H9 (cell line): ENCODE measurements at regions not wholly inside any gene's neighbourhood (a gene's known extent, or its start where the extent isn't known, plus 50 kb on each side); places are given as distances from the start of the nearest gene placed in this dataset.

Experiments used
- DNase-seq: peaks from one replicate; pipeline ENCODE4 v3.0.0-alpha.2; 2017
- H2AFZ ChIP-seq: one replicate; pipeline ENCODE4 v1.6.1; 2013; ENCODE audit warnings: mild to moderate bottlenecking, low read length, control low read depth, moderate library complexity
- H2AK5ac ChIP-seq: 2 replicates; pipeline ENCODE4 v1.6.1; 2013; ENCODE audit warnings: low read length, control low read depth, mixed read lengths; ENCODE audit not compliant: insufficient read length
- H2BK120ac ChIP-seq: one replicate; pipeline ENCODE4 v1.6.1; 2013; ENCODE audit warnings: low read depth, mild to moderate bottlenecking, low read length, control low read depth, inconsistent platforms; ENCODE audit not compliant: poor library complexity, severe bottlenecking
- H2BK12ac ChIP-seq: 2 replicates; pipeline ENCODE4 v1.6.1; 2013; ENCODE audit warnings: low read length, control low read depth, mixed read lengths, low read depth; ENCODE audit not compliant: insufficient read length
- H2BK15ac ChIP-seq: 2 replicates; pipeline ENCODE4 v1.6.1; 2013; ENCODE audit warnings: low read depth, low read length, control low read depth
- H2BK20ac ChIP-seq: one replicate; pipeline ENCODE4 v1.6.1; 2013; ENCODE audit warnings: low read depth, mild to moderate bottlenecking, low read length, control low read depth, inconsistent platforms; ENCODE audit not compliant: poor library complexity, severe bottlenecking
- H2BK5ac ChIP-seq: 2 replicates; pipeline ENCODE4 v1.6.1; 2013; ENCODE audit warnings: low read length, control low read depth, mixed read lengths; ENCODE audit not compliant: insufficient read length
- H3K14ac ChIP-seq: 2 replicates; pipeline ENCODE4 v1.6.1; 2013; ENCODE audit warnings: low read length, control low read depth; ENCODE audit not compliant: insufficient read depth
- H3K18ac ChIP-seq: 2 replicates; pipeline ENCODE4 v1.6.1; 2013; ENCODE audit warnings: low read depth, mild to moderate bottlenecking, mixed read lengths, low read length, control low read depth; ENCODE audit not compliant: insufficient read length
- H3K23ac ChIP-seq: 2 replicates; pipeline ENCODE4 v1.6.1; 2013; ENCODE audit warnings: low read length, control low read depth, mixed read lengths, low read depth; ENCODE audit not compliant: insufficient read length
- H3K23me2 ChIP-seq: 2 replicates; pipeline ENCODE4 v1.6.1; 2013; ENCODE audit warnings: low read depth, mild to moderate bottlenecking, mixed read lengths, low read length, control low read depth; ENCODE audit not compliant: insufficient read length, poor library complexity, severe bottlenecking
- H3K27ac ChIP-seq: 2 replicates; pipeline ENCODE4 v1.5.1; 2013; ENCODE audit warnings: low read length, control low read depth, mixed read lengths, low read depth; ENCODE audit not compliant: insufficient read length
- H3K27me3 ChIP-seq: 2 replicates; pipeline ENCODE4 v1.6.1; 2013; ENCODE audit warnings: low read length, control low read depth, inconsistent platforms; ENCODE audit not compliant: insufficient read depth
- H3K4ac ChIP-seq: 2 replicates; pipeline ENCODE4 v1.6.1; 2013; ENCODE audit warnings: low read depth, mild to moderate bottlenecking, control low read depth, inconsistent platforms, low read length, moderate library complexity
- H3K4me1 ChIP-seq: 2 replicates; pipeline ENCODE4 v1.6.1; 2013; ENCODE audit warnings: low read length, control low read depth, inconsistent platforms; ENCODE audit not compliant: insufficient read depth
- H3K4me2 ChIP-seq: 2 replicates; pipeline ENCODE4 v1.6.1; 2013; ENCODE audit warnings: low read length, control low read depth, mixed read lengths; ENCODE audit not compliant: insufficient read length, insufficient read depth
- H3K56ac ChIP-seq: 2 replicates; pipeline ENCODE4 v1.6.1; 2013; ENCODE audit warnings: low read depth, mild to moderate bottlenecking, mixed read lengths, low read length, control low read depth; ENCODE audit not compliant: insufficient read length
- H3K79me1 ChIP-seq: 2 replicates; pipeline ENCODE4 v1.6.1; 2013; ENCODE audit warnings: low read depth, mild to moderate bottlenecking, moderate library complexity, low read length, control low read depth, inconsistent platforms; ENCODE audit not compliant: insufficient read depth, poor library complexity, severe bottlenecking
- H3K79me2 ChIP-seq: 2 replicates; pipeline ENCODE4 v1.6.1; 2013; ENCODE audit warnings: low read length, control low read depth, inconsistent platforms; ENCODE audit not compliant: insufficient read depth
- H3K9ac ChIP-seq: 2 replicates; pipeline ENCODE4 v1.6.1; 2013; ENCODE audit warnings: low read length, control low read depth, mixed read lengths; ENCODE audit not compliant: insufficient read length; ENCODE audit errors: extremely low read depth
- H3K9me3 ChIP-seq: one replicate; pipeline ENCODE4 v1.6.1; 2013; ENCODE audit warnings: low read depth, low read length, inconsistent platforms; ENCODE audit not compliant: control insufficient read depth
- H3T11ph ChIP-seq: one replicate; pipeline ENCODE4 v1.6.1; 2013; ENCODE audit warnings: mild to moderate bottlenecking, low read length, control low read depth, inconsistent platforms
- H4K20me1 ChIP-seq: one replicate; pipeline ENCODE4 v1.6.1; 2013; ENCODE audit not compliant: control insufficient read depth, insufficient read length, insufficient read depth
- H4K5ac ChIP-seq: 2 replicates; pipeline ENCODE4 v1.6.1; 2013; ENCODE audit warnings: low read depth, mild to moderate bottlenecking, mixed read lengths, low read length, control low read depth; ENCODE audit not compliant: insufficient read length
- H4K8ac ChIP-seq: replicated peaks from 2 replicates; pipeline ENCODE4 v1.6.1; 2013; ENCODE audit warnings: low read length, control low read depth, mixed read lengths, low read depth; ENCODE audit not compliant: insufficient read length
- H4K91ac ChIP-seq: 2 replicates; pipeline ENCODE4 v1.6.1; 2013; ENCODE audit warnings: low read depth, mild to moderate bottlenecking, moderate library complexity, mixed read lengths, low read length, control low read depth; ENCODE audit not compliant: insufficient read length
- H3K27ac Mint-ChIP-seq, 3 experiments: 2 replicates in 2 of 3; 3 replicates in 1 of 3; pipeline ENCODE4 v1.8.0; 2020 to 2021; ENCODE audit warnings: mixed read lengths in 3 of 3, mild to moderate bottlenecking in 1 of 3, moderate library complexity in 1 of 3
- H3K27me3 Mint-ChIP-seq: 2 replicates; pipeline ENCODE4 v1.8.0; 2021; ENCODE audit warnings: low read depth, mild to moderate bottlenecking, moderate library complexity, mixed read lengths
- H3K36me3 Mint-ChIP-seq, 3 experiments: 2 replicates in 2 of 3; 3 replicates in 1 of 3; pipeline ENCODE4 v1.8.0; 2020 to 2021; ENCODE audit warnings: low read depth in 3 of 3, mixed read lengths in 3 of 3; ENCODE audit not compliant: insufficient read depth in 1 of 3
- H3K4me1 Mint-ChIP-seq, 2 experiments: 2 replicates each; pipeline ENCODE4 v1.8.0; 2020; ENCODE audit warnings: mixed read lengths in 2 of 2
- H3K4me3 Mint-ChIP-seq, 2 experiments: 2 replicates in 1 of 2; 3 replicates in 1 of 2; pipeline ENCODE4 v1.8.0; 2020 to 2021; ENCODE audit warnings: mild to moderate bottlenecking in 2 of 2, mixed read lengths in 2 of 2, moderate library complexity in 1 of 2
- H3K9me3 Mint-ChIP-seq, 2 experiments: 2 replicates in 1 of 2; 3 replicates in 1 of 2; pipeline ENCODE4 v1.8.0; 2020; ENCODE audit warnings: mild to moderate bottlenecking in 2 of 2, mixed read lengths in 2 of 2, moderate library complexity in 1 of 2
- WGBS: extraction: QIAGEN DNeasy Blood & Tissue Kit; methylation state at CpG from one replicate; pipeline ENCODE4 v1.1.7; 2013; ENCODE audit warnings: missing lambda C conversion rate, low lambda C conversion rate, mixed read lengths; ENCODE audit not compliant: insufficient read length; ENCODE audit errors: extremely low coverage; 5-methylcytosine and 5-hydroxymethylcytosine counted together
- TF ChIP-seq, protein P1 (sequence below): fragments of 200-600 bp; sonication (generic); conservative IDR thresholded peaks from 3 replicates; pipeline ENCODE4 v1.8.0; 2021; ENCODE audit warnings: antibody characterized with exemption, mild to moderate bottlenecking

DNA sequence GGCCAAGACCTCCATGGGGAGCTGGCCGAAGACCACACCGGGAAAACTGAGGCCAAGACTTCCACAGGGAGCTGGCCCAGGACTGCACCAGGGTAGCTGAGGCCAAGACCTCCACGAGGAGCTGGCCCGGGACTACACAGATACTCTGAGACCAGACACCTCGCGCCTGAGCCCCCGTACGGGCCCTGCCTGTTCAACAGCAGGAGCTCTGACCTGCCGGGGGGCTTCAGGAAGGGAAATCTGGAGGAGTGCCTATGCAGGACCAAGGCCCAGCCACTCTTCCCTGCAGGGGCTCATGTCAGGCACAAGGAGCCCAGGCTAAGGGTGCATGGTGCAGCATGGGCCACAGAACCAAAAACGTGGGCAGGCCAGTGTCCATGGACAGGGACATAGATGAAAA, 151.6 kb downstream of the TMEM18 start:
- Histone ChIP-seq H3K56ac (no peak overlapping the region), H3K18ac (no peak overlapping the region), H2BK120ac (no peak overlapping the region), H3K4me1 (peaks cover 3% of the 10 kb centered on the region; the same call in 1 of the 2 replicates), H2BK15ac (no peak overlapping the region), H3K79me2 (no peaks in the 10 kb centered on the region), H3K27ac (no peak overlapping the region), H2BK5ac (no peak overlapping the region), H3K27me3 (no peaks in the 10 kb centered on the region; the same call in 1 of the 2 replicates), H3K14ac (no peak overlapping the region), H3K79me1 (no peaks in the 10 kb centered on the region), H4K20me1 (no peaks in the 10 kb centered on the region), H3K23ac (no peak overlapping the region), H2BK12ac (no peak overlapping the region), H3K9ac (no peak overlapping the region), H2BK20ac (no peak overlapping the region), H2AFZ (no peak overlapping the region), H4K91ac (no peak overlapping the region), H3K9me3 (no peaks in the 10 kb centered on the region), H2AK5ac (no peak overlapping the region), H4K8ac (no peak overlapping the region), H3T11ph (no peak overlapping the region), H3K4me2 (no peak overlapping the region), H3K4ac (no peak overlapping the region), H3K23me2 (no peaks in the 10 kb centered on the region), H4K5ac (no peak overlapping the region)
- H3K36me3 Mint-ChIP-seq, result no peaks in the 10 kb centered on the region
- no peak overlapping the region for H3K4me3 Mint-ChIP-seq
- H3K4me1 Mint-ChIP-seq, result peaks cover 2 to 4% of the 10 kb centered on the region in 2 experiments; a peak in 2 of 4 replicates
- H3K27ac Mint-ChIP-seq, result no peak overlapping the region
- peaks cover 2 to 3% of the 10 kb centered on the region in 2 experiments; a peak in 2 of 5 replicates for H3K9me3 Mint-ChIP-seq
- TF ChIP-seq, protein P1, sequence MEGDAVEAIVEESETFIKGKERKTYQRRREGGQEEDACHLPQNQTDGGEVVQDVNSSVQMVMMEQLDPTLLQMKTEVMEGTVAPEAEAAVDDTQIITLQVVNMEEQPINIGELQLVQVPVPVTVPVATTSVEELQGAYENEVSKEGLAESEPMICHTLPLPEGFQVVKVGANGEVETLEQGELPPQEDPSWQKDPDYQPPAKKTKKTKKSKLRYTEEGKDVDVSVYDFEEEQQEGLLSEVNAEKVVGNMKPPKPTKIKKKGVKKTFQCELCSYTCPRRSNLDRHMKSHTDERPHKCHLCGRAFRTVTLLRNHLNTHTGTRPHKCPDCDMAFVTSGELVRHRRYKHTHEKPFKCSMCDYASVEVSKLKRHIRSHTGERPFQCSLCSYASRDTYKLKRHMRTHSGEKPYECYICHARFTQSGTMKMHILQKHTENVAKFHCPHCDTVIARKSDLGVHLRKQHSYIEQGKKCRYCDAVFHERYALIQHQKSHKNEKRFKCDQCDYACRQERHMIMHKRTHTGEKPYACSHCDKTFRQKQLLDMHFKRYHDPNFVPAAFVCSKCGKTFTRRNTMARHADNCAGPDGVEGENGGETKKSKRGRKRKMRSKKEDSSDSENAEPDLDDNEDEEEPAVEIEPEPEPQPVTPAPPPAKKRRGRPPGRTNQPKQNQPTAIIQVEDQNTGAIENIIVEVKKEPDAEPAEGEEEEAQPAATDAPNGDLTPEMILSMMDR, result no peak
- H3K27me3 Mint-ChIP-seq, result peaks cover 41% of the 10 kb centered on the region
- no CpG with 5 or more reads among the region's 10 CpGs for WGBS
- no peak for DNase-seq
